SK-N-SH (cell line): ENCODE measurements at regions not wholly inside any gene's neighbourhood (a gene's known extent, or its start where the extent isn't known, plus 50 kb on each side); places are given as distances from the start of the nearest gene placed in this dataset.

ENCODE experiments used
- CTCF ChIA-PET: fragments of 300-600, 350-600 bp; formaldehyde crosslinking; extraction: SDS; loops from one replicate; lab custom pipeline; 2021; lab: Yijun Ruan, JAX
- POLR2A ChIA-PET: fragments of 350-600 bp; sonication (Branson Sonifier 250); formaldehyde crosslinking; extraction: SDS; loops from one replicate; lab custom pipeline; 2020; ENCODE audit warnings: antibody characterized with exemption, inconsistent platforms; lab: Yijun Ruan, JAX
- DNase-seq: peaks from one replicate; pipeline ENCODE4 v3.0.0; 2012
- H2AFZ ChIP-seq: fragments of 200-600 bp; sonication (generic); 2 replicates; pipeline ENCODE4 v1.8.1; 2016; ENCODE audit warnings: antibody characterized with exemption, mild to moderate bottlenecking, low read depth
- H3F3A ChIP-seq: fragments of 200-600 bp; sonication (generic); replicated peaks from 2 replicates; pipeline ENCODE3; 2016; ENCODE audit warnings: antibody characterized with exemption, mild to moderate bottlenecking; ENCODE audit not compliant: insufficient read depth
- H3K27ac ChIP-seq, 2 experiments: fragments of 200-500 bp in 1 of 2; fragments of 200-600 bp in 1 of 2; sonication (Bioruptor generic) in 1 of 2; sonication (generic), shearing (Covaris generic) in 1 of 2; 2 replicates each; pipeline versions ENCODE4 v1.5.1 to v1.6.1; 2014 to 2016; ENCODE audit warnings: low read depth in 2 of 2, inconsistent platforms in 1 of 2, low read length in 1 of 2, mild to moderate bottlenecking in 1 of 2, mixed read lengths in 1 of 2
- H3K27me3 ChIP-seq: fragments of 200-600 bp; sonication (generic), shearing (Covaris generic); 2 replicates; pipeline ENCODE4 v1.6.1; 2016; ENCODE audit warnings: mixed run types; ENCODE audit not compliant: insufficient read depth
- H3K36me3 ChIP-seq, 2 experiments: fragments of 200-500 bp in 1 of 2; fragments of 200-600 bp in 1 of 2; sonication (Bioruptor generic) in 1 of 2; sonication (generic) in 1 of 2; replicated peaks in 1 of 2; 2 replicates each; pipeline versions ENCODE3 to v1.5.1; 2014 to 2016; ENCODE audit warnings: low read length in 1 of 2, mild to moderate bottlenecking in 1 of 2; ENCODE audit not compliant: insufficient read depth in 2 of 2, control insufficient read depth in 1 of 2
- H3K4me1 ChIP-seq, 2 experiments: fragments of 200-500 bp in 1 of 2; fragments of 200-600 bp in 1 of 2; sonication (Bioruptor generic) in 1 of 2; sonication (generic), shearing (Covaris generic) in 1 of 2; 2 replicates each; pipeline versions ENCODE4 v1.5.1 to v1.6.1; 2014 to 2016; ENCODE audit warnings: low read depth in 1 of 2, low read length in 1 of 2, mixed run types in 1 of 2; ENCODE audit not compliant: insufficient read depth in 2 of 2, control insufficient read depth in 1 of 2
- H3K4me2 ChIP-seq: fragments of 200-600 bp; sonication (generic), shearing (Covaris generic); 2 replicates; pipeline ENCODE4 v1.6.1; 2017; ENCODE audit warnings: mixed run types
- H3K4me3 ChIP-seq, 2 experiments: fragments of 200-500 bp in 1 of 2; fragments of 200-600 bp in 1 of 2; sonication (Bioruptor generic) in 1 of 2; sonication (generic), shearing (Covaris generic) in 1 of 2; 2 replicates each; pipeline versions ENCODE4 v1.5.1 to v1.8.1; 2014 to 2016; ENCODE audit warnings: low read depth in 2 of 2, inconsistent platforms in 1 of 2, low read length in 1 of 2, mild to moderate bottlenecking in 1 of 2, mixed read lengths in 1 of 2, moderate library complexity in 1 of 2
- H3K79me2 ChIP-seq: fragments of 200-600 bp; sonication (generic); 2 replicates; pipeline ENCODE4 v1.8.1; 2017; ENCODE audit warnings: mild to moderate bottlenecking; ENCODE audit not compliant: insufficient read depth
- H3K9ac ChIP-seq: fragments of 200-600 bp; sonication (generic); 2 replicates; pipeline ENCODE4 v1.6.1; 2017; ENCODE audit warnings: mixed run types
- H3K9me2 ChIP-seq: fragments of 200-600 bp; sonication (generic); 2 replicates; pipeline ENCODE4 v1.6.1; 2017; ENCODE audit warnings: mixed run types
- H3K9me3 ChIP-seq: fragments of 200-600 bp; sonication (generic); 2 replicates; pipeline ENCODE4 v1.6.1; 2017; ENCODE audit warnings: mixed run types, mild to moderate bottlenecking, moderate library complexity
- H4K20me1 ChIP-seq: fragments of 200-600 bp; sonication (generic); 2 replicates; pipeline ENCODE4 v1.6.1; 2017; ENCODE audit warnings: mild to moderate bottlenecking, mixed run types; ENCODE audit not compliant: insufficient read depth
- EZH2phosphoT487 ChIP-seq: fragments of 200-600 bp; sonication (generic); IDR thresholded peaks from 2 replicates; pipeline ENCODE4 v1.6.1; 2017; ENCODE audit warnings: low read depth, mixed run types, mild to moderate bottlenecking, antibody characterized with exemption, moderate library complexity, borderline replicate concordance
- FOXJ3 ChIP-seq: sonication (generic); formaldehyde crosslinking; IDR thresholded peaks from 2 replicates; pipeline ENCODE4 v1.5.1; 2020; ENCODE audit warnings: mild to moderate bottlenecking, missing genetic modification reagents
- GABPA ChIP-seq: IDR thresholded peaks from 2 replicates; pipeline ENCODE4 v1.4.0; 2012; ENCODE audit warnings: low read depth, mild to moderate bottlenecking
- GATA2 ChIP-seq: sonication (generic); formaldehyde crosslinking; IDR thresholded peaks from 2 replicates; pipeline ENCODE4 v1.5.0; 2020; ENCODE audit warnings: mild to moderate bottlenecking, missing genetic modification reagents
- JUND ChIP-seq: IDR thresholded peaks from 2 replicates; pipeline ENCODE4 v1.4.0; 2012
- MXI1 ChIP-seq: IDR thresholded peaks from 2 replicates; pipeline ENCODE4 v1.6.1; 2012; ENCODE audit warnings: mild to moderate bottlenecking, low read depth, low read length, improper control_type of control experiment
- NRF1 ChIP-seq: IDR thresholded peaks from 2 replicates; pipeline ENCODE4 v1.6.1; 2012; ENCODE audit warnings: low read depth, mild to moderate bottlenecking, low read length
- RFX5 ChIP-seq: IDR thresholded peaks from 2 replicates; pipeline ENCODE4 v1.6.1; 2012; ENCODE audit warnings: mild to moderate bottlenecking, improper control_type of control experiment, low read length
- SIN3A ChIP-seq: IDR thresholded peaks from 2 replicates; pipeline ENCODE4 v1.6.1; 2012; ENCODE audit warnings: low read depth, mild to moderate bottlenecking, low read length, moderate library complexity, borderline replicate concordance
- SMC3 ChIP-seq: IDR thresholded peaks from 2 replicates; pipeline ENCODE4 v1.6.1; 2012; ENCODE audit warnings: low read depth, low read length, improper control_type of control experiment
- WGBS: methylation state at CpG from one replicate; pipeline ENCODE4 v1.1.6; 2017; ENCODE audit warnings: low lambda C conversion rate; 5-methylcytosine and 5-hydroxymethylcytosine counted together

DNA sequence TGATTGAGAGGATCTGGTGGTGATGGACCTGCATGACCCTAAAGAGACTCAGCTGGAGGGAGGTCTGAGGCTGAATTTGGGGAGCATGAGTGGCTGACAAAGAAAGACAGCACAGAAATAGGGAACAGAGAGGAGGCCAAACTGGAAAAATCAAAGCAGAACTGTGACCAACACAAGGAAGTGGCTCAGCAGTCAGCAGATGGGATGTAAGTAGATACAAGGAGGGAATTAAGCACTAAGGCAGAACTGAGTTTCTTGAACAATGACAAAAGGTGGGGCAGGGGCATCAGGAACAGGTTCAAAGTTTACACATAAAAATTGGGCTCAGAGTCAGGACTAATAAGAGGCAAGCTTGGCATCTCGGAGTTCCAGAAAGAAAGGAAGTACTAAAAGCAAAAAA lies 144.3 kb upstream of the KLF3 start:
- WGBS = 30% methylated on average over 1 of the region's 1 CpG
- no peak for TF ChIP-seq JUND
- TF ChIP-seq SMC3 = no peak
- no peak for TF ChIP-seq RFX5
- TF ChIP-seq FOXJ3 (CRISPR knock-in tag) = no peak
- Histone ChIP-seq H3K27me3 (peaks cover 6% of the 10 kb centered on the region; the same call in 1 of the 2 replicates), H3K4me3 (no peak overlapping the region), H3K27ac (no peak overlapping the region), H3K79me2 (no peaks in the 10 kb centered on the region), H3K4me2 (no peak overlapping the region), H3K9me3 (no peaks in the 10 kb centered on the region), H2AFZ (no peak overlapping the region), H3K9me2 (no peaks in the 10 kb centered on the region), H3K9ac (no peak overlapping the region), H3K36me3 (no peaks in the 10 kb centered on the region), H3F3A (no peaks in the 10 kb centered on the region), H3K4me1 (peaks cover 0 to 4% of the 10 kb centered on the region in 2 experiments; a peak in 2 of 4 replicates), H4K20me1 (no peaks in the 10 kb centered on the region)
- DNase-seq = no peak
- ChIA-PET CTCF (no interaction called here), POLR2A (no interaction called here)

DNA sequence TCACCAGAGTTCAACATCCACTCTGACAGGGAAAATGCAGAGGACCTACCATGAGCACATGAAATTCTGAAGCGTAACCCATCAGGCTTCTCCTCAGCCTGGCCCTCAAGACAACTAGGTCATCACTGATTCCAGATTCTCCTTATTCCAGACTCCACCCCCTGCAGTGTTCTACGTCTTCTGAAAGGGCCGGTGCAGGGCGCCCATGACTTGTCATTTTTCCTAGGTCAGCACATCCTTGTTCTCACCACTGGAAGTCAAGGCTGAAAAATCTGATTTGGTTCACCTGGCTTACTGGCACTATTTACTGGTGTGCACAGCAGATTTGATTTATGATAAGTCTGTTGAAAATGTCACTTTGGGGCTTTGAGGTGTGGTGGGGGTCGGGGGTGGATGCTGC lies 140.9 kb upstream of the KLF3 start:
- H3K9ac ChIP-seq = no peak overlapping the region

DNA sequence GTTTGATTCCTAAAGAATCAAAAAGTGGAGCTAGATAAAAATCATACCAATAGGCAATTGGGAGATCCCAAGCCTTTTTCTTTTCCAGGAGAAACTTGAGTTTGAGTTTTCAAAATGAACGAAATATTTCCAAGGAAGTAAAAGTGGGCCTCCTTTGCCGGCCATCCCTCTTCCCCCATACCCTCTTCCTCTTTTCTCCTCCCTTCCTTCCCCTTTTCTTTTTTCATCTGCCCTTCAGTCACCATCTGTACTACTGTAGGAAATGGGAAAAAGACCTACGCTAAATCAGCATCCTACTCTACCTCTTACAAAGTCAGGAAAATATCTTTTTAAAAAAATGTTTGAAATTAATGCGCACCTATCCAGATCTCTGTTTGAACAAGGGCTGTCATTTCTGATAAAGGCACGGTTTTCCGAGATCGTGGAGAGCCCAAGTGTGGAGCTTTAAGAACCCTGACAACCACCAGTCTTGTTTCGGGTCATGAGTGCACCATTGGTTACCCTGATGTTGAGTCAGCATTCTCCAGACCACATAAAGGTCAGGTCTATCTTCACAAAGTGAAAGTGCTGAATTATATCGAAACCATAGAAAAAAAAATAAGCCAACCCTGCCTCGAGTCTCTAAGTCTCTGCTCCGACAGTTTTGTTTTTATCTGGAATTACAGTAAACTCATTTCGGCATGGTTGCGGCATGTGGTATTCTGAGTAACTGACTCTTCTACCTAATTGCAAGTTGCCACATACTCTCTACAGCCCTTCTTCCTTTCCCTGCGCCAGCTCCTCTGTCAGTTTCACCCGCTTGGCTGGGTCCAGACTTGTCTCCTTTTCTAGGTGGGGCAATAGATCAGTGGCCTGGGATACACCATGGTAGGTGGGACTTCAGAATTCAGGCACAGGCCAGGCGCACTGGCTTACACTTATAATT lies 140.2 kb upstream of the KLF3 start:
- no peaks in the 10 kb centered on the region for H3K36me3 ChIP-seq
- CTCF ChIA-PET = no interaction called here

More for the DNA sequence above, 140.9 kb upstream of the KLF3 start:
- Histone ChIP-seq H3K27me3 (peaks cover 6% of the 10 kb centered on the region; the same call in 1 of the 2 replicates), H4K20me1 (no peaks in the 10 kb centered on the region), H2AFZ (no peak overlapping the region)
- TF ChIP-seq GATA2 (CRISPR knock-in tag) = no peak
- no peak for TF ChIP-seq SIN3A
- TF ChIP-seq EZH2phosphoT487 = no peak
- TF ChIP-seq, all 33 proteins: peak for 0
- no peak overlapping the region for H3K4me2 ChIP-seq
- no peaks in the 10 kb centered on the region for H3K36me3 ChIP-seq
- no peaks in the 10 kb centered on the region for H3K9me2 ChIP-seq
- no peak overlapping the region for H3K4me3 ChIP-seq
- H3K79me2 ChIP-seq = no peaks in the 10 kb centered on the region
- no peak overlapping the region for H3K27ac ChIP-seq
- H3K9me3 ChIP-seq = no peaks in the 10 kb centered on the region
- POLR2A ChIA-PET = no interaction called here
- no peaks in the 10 kb centered on the region for H3F3A ChIP-seq
- no peak for DNase-seq
- 61% methylated on average over 5 of the region's 5 CpGs for whole genome bisulfite sequencing
- CTCF ChIA-PET = no interaction called here
- H3K4me1 ChIP-seq = peaks cover 0 to under 1% of the 10 kb centered on the region in 2 experiments; a peak in 2 of 4 replicates

More for the DNA sequence above, 140.2 kb upstream of the KLF3 start:
- Histone ChIP-seq H3K9me3 (no peaks in the 10 kb centered on the region), H3K9ac (no peak overlapping the region), H3K27ac (no peak overlapping the region), H2AFZ (no peak overlapping the region), H3K9me2 (no peaks in the 10 kb centered on the region), H3K4me1 (no peaks in the 10 kb centered on the region; a peak in 1 of 4 replicates), H3K4me3 (no peak overlapping the region), H3F3A (no peaks in the 10 kb centered on the region), H3K4me2 (no peak overlapping the region), H3K27me3 (peaks cover 6% of the 10 kb centered on the region; the same call in 1 of the 2 replicates), H3K79me2 (no peaks in the 10 kb centered on the region), H4K20me1 (no peaks in the 10 kb centered on the region)
- TF ChIP-seq NRF1 (no peak), MXI1 (no peak), GABPA (no peak), GATA2 (CRISPR knock-in tag) (no peak)
- 72% methylated on average over 16 of the region's 16 CpGs for WGBS
- DNase-seq = no peak
- POLR2A ChIA-PET = no interaction called here
